ENCODE measurements at regions not wholly inside any gene's neighbourhood (a gene's known extent, or its start where the extent isn't known, plus 50 kb on each side); places are given as distances from the start of the nearest gene placed in this dataset.

GRCh38 chr9:88808761-88809354 is 182.4 kb upstream of the S1PR3 start:
- no peak for TF ChIP-seq CTCF (IDR thresholded peaks at IDR 0.05; ENCODE audit: low read depth, low read length)
- no peak for TF ChIP-seq POLR2A (IDR thresholded peaks at IDR 0.05; ENCODE audit: extremely low read depth, insufficient read length)
- TF ChIP-seq MAX (IDR thresholded peaks at IDR 0.05; ENCODE audit: low read depth, low read length): no peak

Data from NB4 (cell line).